ENCODE measurements at regions not wholly inside any gene's neighbourhood (a gene's known extent, or its start where the extent isn't known, plus 50 kb on each side); places are given as distances from the start of the nearest gene placed in this dataset.

DNA sequence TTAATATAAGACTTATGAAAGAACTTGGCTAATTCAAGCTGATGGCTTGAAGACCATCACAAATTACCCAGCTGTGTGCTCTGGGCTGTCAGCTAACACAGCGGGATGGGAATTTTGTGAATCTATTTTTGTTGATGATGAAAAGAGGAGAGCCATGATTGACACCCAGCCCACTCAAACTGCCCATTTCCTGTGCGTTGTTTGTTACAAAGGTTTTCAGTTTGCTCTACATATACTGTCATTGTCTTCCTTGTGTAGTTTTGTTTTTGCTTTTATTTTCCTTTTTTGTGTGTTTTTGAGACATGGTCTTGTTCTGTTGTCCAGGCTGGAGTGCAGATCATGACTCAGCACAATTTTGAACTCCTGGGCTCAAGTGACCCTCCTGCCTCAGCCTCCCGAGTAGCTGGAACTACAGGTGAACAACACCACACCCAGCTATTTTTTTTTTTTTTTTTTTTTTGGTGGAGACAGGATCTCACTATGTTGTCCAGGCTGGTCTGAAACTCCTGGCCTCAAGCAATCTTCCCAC is 400.3 kb downstream of the ICE1 start:
- TF ChIP-seq POLR2AphosphoS5 (IDR thresholded peaks at IDR 0.05): no peak
- TF ChIP-seq CTCF (IDR thresholded peaks at IDR 0.05): no peak
